HCT116 (cell line): ENCODE measurements at regions not wholly inside any gene's neighbourhood (a gene's known extent, or its start where the extent isn't known, plus 50 kb on each side); places are given as distances from the start of the nearest gene placed in this dataset.

Source experiments
- ATAC-seq: fragments of 200-7000 bp; cut with Tn5 transposase; 2 replicates; pipeline ENCODE4 v1.9.1; 2020; ENCODE audit warnings: mild to moderate bottlenecking, moderate library complexity
- BruUV-seq: library from RNA; stranded (reverse); fragments of 400-500 nt; replicated peaks from 2 replicates; lab custom pipeline; 2021; lab: Mats Ljungman, UMichigan
- CTCF ChIA-PET: fragments of 300-600 bp; sonication (Branson Sonifier 250); formaldehyde crosslinking; loops from one replicate; lab custom pipeline; 2021; ENCODE audit warnings: antibody characterized with exemption; lab: Charles Lee
- POLR2A ChIA-PET: fragments of 300-600, 350-600 bp; sonication (Branson Sonifier 250); formaldehyde crosslinking; loops from one replicate; lab custom pipeline; 2021; ENCODE audit warnings: antibody characterized with exemption; lab: Charles Lee
- RAD21 ChIA-PET, 2 experiments: fragments of 300-600 bp; sonication (Branson Sonifier 250); formaldehyde crosslinking; loops; one replicate each; lab custom pipeline; 2023; ENCODE audit warnings: low total read pairs in 2 of 2; ENCODE audit not compliant: uncharacterized antibody in 2 of 2, unreplicated experiment in 2 of 2, low non-redundant PET in 1 of 2; lab: Charles Lee
- DNase-seq: peaks from one replicate; pipeline ENCODE4 v3.0.0-alpha.2; 2010; ENCODE audit warnings: low read depth, low spot score
- H2AFZ ChIP-seq: fragments of 200-600 bp; shearing (Covaris generic), sonication (generic); 2 replicates; pipeline ENCODE4 v1.6.1; 2017; ENCODE audit warnings: low read depth, mixed run types, mixed read lengths, antibody characterized with exemption, low read length; ENCODE audit not compliant: poor library complexity, severe bottlenecking
- H3K27ac ChIP-seq: 2 replicates; pipeline ENCODE4 v1.5.1; 2012; ENCODE audit warnings: low read depth, low read length
- H3K27me3 ChIP-seq: fragments of 200-600 bp; sonication (generic); 2 replicates; pipeline ENCODE4 v1.6.1; 2016; ENCODE audit warnings: mixed run types, low read length, mixed read lengths; ENCODE audit not compliant: insufficient read depth
- H3K36me3 ChIP-seq, 2 experiments: fragments of 200-500 bp in 1 of 2; fragments of 200-600 bp in 1 of 2; sonication (Bioruptor generic) in 1 of 2; sonication (generic) in 1 of 2; 2 replicates each; pipeline versions ENCODE4 v1.5.1 to v1.6.1; 2014 to 2016; ENCODE audit warnings: low read length in 2 of 2, inconsistent platforms in 1 of 2, mixed read lengths in 1 of 2, mixed run types in 1 of 2; ENCODE audit not compliant: insufficient read depth in 2 of 2, control insufficient read depth in 1 of 2
- H3K4me1 ChIP-seq, 2 experiments: fragments of 200-600 bp in 1 of 2; sonication (generic) in 1 of 2; 2 replicates each; pipeline versions ENCODE4 v1.5.1 to v1.6.1; 2012 to 2017; ENCODE audit warnings: low read length in 2 of 2, inconsistent platforms in 1 of 2, mild to moderate bottlenecking in 1 of 2, mixed read lengths in 1 of 2, mixed run types in 1 of 2, moderate library complexity in 1 of 2; ENCODE audit not compliant: insufficient read depth in 2 of 2, control insufficient read depth in 1 of 2
- H3K4me2 ChIP-seq: fragments of 200-600 bp; sonication (generic); 2 replicates; pipeline ENCODE4 v1.6.1; 2017; ENCODE audit warnings: mixed run types, low read length, mixed read lengths
- H3K4me3 ChIP-seq, 2 experiments: fragments of 200-600 bp in 1 of 2; sonication (generic) in 1 of 2; replicated peaks in 1 of 2; 2 replicates each; pipeline ENCODE4 v1.5.1; 2011 to 2016; ENCODE audit warnings: low read length in 2 of 2, control low read depth in 1 of 2, low read depth in 1 of 2, mild to moderate bottlenecking in 1 of 2, mixed read lengths in 1 of 2, mixed run types in 1 of 2
- H3K79me2 ChIP-seq: fragments of 200-600 bp; sonication (generic); 2 replicates; pipeline ENCODE4 v1.6.1; 2017; ENCODE audit warnings: mild to moderate bottlenecking, mixed run types, low read length, moderate library complexity, mixed read lengths; ENCODE audit not compliant: insufficient read depth
- H3K9ac ChIP-seq: fragments of 200-600 bp; sonication (generic); 2 replicates; pipeline ENCODE4 v1.6.1; 2016; ENCODE audit warnings: low read length, mixed read lengths
- H3K9me2 ChIP-seq: fragments of 200-600 bp; sonication (generic), shearing (Covaris generic); 2 replicates; pipeline ENCODE4 v1.6.1; 2017; ENCODE audit warnings: mixed run types, mild to moderate bottlenecking, moderate library complexity; ENCODE audit not compliant: insufficient read depth
- H3K9me3 ChIP-seq, 2 experiments: fragments of 200-500 bp in 1 of 2; fragments of 200-600 bp in 1 of 2; sonication (Bioruptor generic) in 1 of 2; sonication (generic) in 1 of 2; 2 replicates each; pipeline ENCODE4 v1.6.1; 2014 to 2017; ENCODE audit warnings: low read length in 2 of 2, mixed read lengths in 2 of 2, inconsistent platforms in 1 of 2, low read depth in 1 of 2, mild to moderate bottlenecking in 1 of 2, mixed run types in 1 of 2, moderate library complexity in 1 of 2; ENCODE audit not compliant: control insufficient read depth in 1 of 2, insufficient read depth in 1 of 2
- H4K20me1 ChIP-seq: fragments of 200-600 bp; sonication (generic), shearing (Covaris generic); 2 replicates; pipeline ENCODE4 v1.6.1; 2017; ENCODE audit warnings: mixed run types, mild to moderate bottlenecking, moderate library complexity; ENCODE audit not compliant: insufficient read depth
- CBX3 ChIP-seq: IDR thresholded peaks from 2 replicates; pipeline ENCODE4 v1.6.1; 2012; ENCODE audit warnings: low read depth
- CEBPB ChIP-seq: IDR thresholded peaks from 2 replicates; pipeline ENCODE4 v1.6.1; 2012; ENCODE audit warnings: low read depth
- ELF1 ChIP-seq: IDR thresholded peaks from 2 replicates; pipeline ENCODE4 v1.6.1; 2012; ENCODE audit warnings: low read depth, borderline replicate concordance
- EZH2 ChIP-seq: fragments of 200-600 bp; sonication (generic); IDR thresholded peaks from 2 replicates; pipeline ENCODE4 v1.6.1; 2017; ENCODE audit warnings: antibody characterized with exemption, mixed run types
- EZH2phosphoT487 ChIP-seq: fragments of 200-600 bp; IDR thresholded peaks from 2 replicates; pipeline ENCODE4 v1.6.1; 2018; ENCODE audit warnings: antibody characterized with exemption, borderline replicate concordance
- POLR2A ChIP-seq: IDR thresholded peaks from 2 replicates; pipeline ENCODE4 v1.7.0; 2011; ENCODE audit warnings: borderline replicate concordance; ENCODE audit not compliant: insufficient read depth, insufficient read length; ENCODE audit errors: extremely low read depth
- SIN3A ChIP-seq: IDR thresholded peaks from 2 replicates; pipeline ENCODE4 v1.6.1; 2012; ENCODE audit warnings: low read depth
- SP1 ChIP-seq: IDR thresholded peaks from 2 replicates; pipeline ENCODE4 v1.6.1; 2012; ENCODE audit warnings: low read depth
- SRF ChIP-seq: IDR thresholded peaks from 2 replicates; pipeline ENCODE4 v1.6.1; 2012; ENCODE audit warnings: low read depth
- TCF7L2 ChIP-seq: IDR thresholded peaks from 2 replicates; pipeline ENCODE4 v1.7.0; 2011; ENCODE audit warnings: borderline replicate concordance, inconsistent platforms; ENCODE audit not compliant: insufficient read depth, insufficient read length; ENCODE audit errors: extremely low read depth
- YY1 ChIP-seq: IDR thresholded peaks from 2 replicates; pipeline ENCODE4 v1.6.1; 2011; ENCODE audit warnings: low read length, low read depth, moderate library complexity, mild to moderate bottlenecking; ENCODE audit not compliant: insufficient replicate concordance; ENCODE audit errors: extremely low read depth
- ZFX ChIP-seq: fragments of 450-650 bp; IDR thresholded peaks from 2 replicates; pipeline ENCODE4 v1.6.1; 2017
- ZNF274 ChIP-seq: fragments of 200-500 bp; sonication (Bioruptor generic); IDR thresholded peaks from 2 replicates; pipeline ENCODE4 v1.6.1; 2014; ENCODE audit warnings: mild to moderate bottlenecking, low read depth, low read length, inconsistent platforms
- intact Hi-C: fragments of 100-400 bp; cut with micrococcal nuclease; formaldehyde crosslinking; loops from 2 replicates; pipeline ENCODE4 v1.10.0; 2022
- TF ChIP-seq, protein P1 (sequence below): IDR thresholded peaks from 2 replicates; pipeline ENCODE4 v1.6.1; 2012
- TF ChIP-seq, protein P2 (sequence below), 3 experiments: fragments of 200-600 bp in 1 of 3; sonication (generic) in 1 of 3; IDR thresholded peaks in 2 of 3; conservative IDR thresholded peaks in 1 of 3; 2 replicates each; pipeline ENCODE4 v1.5.1; 2012 to 2017; ENCODE audit warnings: low read depth in 2 of 3, low read length in 2 of 3, antibody characterized with exemption in 1 of 3, borderline replicate concordance in 1 of 3, control low read depth in 1 of 3, mild to moderate bottlenecking in 1 of 3, mixed read lengths in 1 of 3, mixed run types in 1 of 3, moderate library complexity in 1 of 3; ENCODE audit not compliant: insufficient read depth in 1 of 3

DNA sequence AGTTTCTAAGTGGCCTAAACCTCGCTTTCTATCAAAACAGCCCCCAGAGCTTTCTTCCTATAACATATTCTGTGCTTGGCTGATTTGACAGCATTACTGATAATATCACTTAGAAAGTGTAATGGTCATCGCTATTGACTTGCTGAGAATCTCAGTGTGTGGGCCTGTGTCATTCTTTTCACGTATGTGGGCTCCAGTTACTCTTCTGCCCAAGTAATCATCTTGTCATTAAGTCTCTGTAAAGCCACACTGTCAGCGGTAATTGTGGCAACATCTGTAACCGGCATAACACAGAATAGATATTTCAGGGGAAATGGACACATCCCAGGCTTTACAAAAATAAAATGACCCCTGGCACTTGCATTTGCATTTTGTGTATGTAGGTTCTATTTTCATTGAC is 313.6 kb upstream of the LMCD1 start:
- no peak for ATAC-seq
- intact Hi-C loops: no loop called here
- Histone ChIP-seq H3K79me2 (no peaks in the 10 kb centered on the region), H3K27me3 (no peaks in the 10 kb centered on the region), H3K4me1 (no peaks in the 10 kb centered on the region), H3K4me2 (no peak overlapping the region), H3K9ac (no peak overlapping the region), H3K36me3 (no peaks in the 10 kb centered on the region), H3K27ac (no peak overlapping the region), H3K4me3 (no peak overlapping the region), H2AFZ (no peak overlapping the region)
- no TSS peak for BruUV-seq
- POLR2A ChIA-PET: no interaction called here
- RAD21 ChIA-PET: no interaction called here
- CTCF ChIA-PET: no interaction called here
- TF ChIP-seq SRF: no peak
- no peak for TF ChIP-seq CBX3
- no peak for TF ChIP-seq ELF1
- no peak for TF ChIP-seq SP1
- no peak for TF ChIP-seq EZH2phosphoT487
- no peak for TF ChIP-seq ZFX
- TF ChIP-seq, protein P1, sequence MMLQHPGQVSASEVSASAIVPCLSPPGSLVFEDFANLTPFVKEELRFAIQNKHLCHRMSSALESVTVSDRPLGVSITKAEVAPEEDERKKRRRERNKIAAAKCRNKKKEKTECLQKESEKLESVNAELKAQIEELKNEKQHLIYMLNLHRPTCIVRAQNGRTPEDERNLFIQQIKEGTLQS: no peak
- no peak for TF ChIP-seq SIN3A
- TF ChIP-seq YY1: no peak
- TF ChIP-seq POLR2A: no peak
- TF ChIP-seq CEBPB: no peak
- no peak for TF ChIP-seq EZH2
- TF ChIP-seq ZNF274: no peak
- TF ChIP-seq, protein P2, sequence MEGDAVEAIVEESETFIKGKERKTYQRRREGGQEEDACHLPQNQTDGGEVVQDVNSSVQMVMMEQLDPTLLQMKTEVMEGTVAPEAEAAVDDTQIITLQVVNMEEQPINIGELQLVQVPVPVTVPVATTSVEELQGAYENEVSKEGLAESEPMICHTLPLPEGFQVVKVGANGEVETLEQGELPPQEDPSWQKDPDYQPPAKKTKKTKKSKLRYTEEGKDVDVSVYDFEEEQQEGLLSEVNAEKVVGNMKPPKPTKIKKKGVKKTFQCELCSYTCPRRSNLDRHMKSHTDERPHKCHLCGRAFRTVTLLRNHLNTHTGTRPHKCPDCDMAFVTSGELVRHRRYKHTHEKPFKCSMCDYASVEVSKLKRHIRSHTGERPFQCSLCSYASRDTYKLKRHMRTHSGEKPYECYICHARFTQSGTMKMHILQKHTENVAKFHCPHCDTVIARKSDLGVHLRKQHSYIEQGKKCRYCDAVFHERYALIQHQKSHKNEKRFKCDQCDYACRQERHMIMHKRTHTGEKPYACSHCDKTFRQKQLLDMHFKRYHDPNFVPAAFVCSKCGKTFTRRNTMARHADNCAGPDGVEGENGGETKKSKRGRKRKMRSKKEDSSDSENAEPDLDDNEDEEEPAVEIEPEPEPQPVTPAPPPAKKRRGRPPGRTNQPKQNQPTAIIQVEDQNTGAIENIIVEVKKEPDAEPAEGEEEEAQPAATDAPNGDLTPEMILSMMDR (IDR thresholded peaks at IDR 0.05 in 2 of 3, conservative IDR thresholded peaks at IDR 0.05 in 1 of 3; ENCODE audit: borderline replicate concordance in 1 of 3, insufficient read depth in 1 of 3, low read depth in 2 of 3, low read length in 2 of 3): no peak
- no peak for TF ChIP-seq TCF7L2
- TF ChIP-seq, all 23 proteins: peak for 0
- Histone ChIP-seq H4K20me1 (no peaks in the 10 kb centered on the region), H3K9me2 (no peaks in the 10 kb centered on the region), H3K9me3 (no peaks in the 10 kb centered on the region)
- DNase-seq: no peak
